ENCODE measurements at regions not wholly inside any gene's neighbourhood (a gene's known extent, or its start where the extent isn't known, plus 50 kb on each side); places are given as distances from the start of the nearest gene placed in this dataset.

- DNase-seq (ENCODE audit: low spot score) = no peak
- Histone ChIP-seq H3K4me3 (no peak overlapping the region), H3K27ac (no peak overlapping the region), H3K9me3 (no peaks in the 10 kb centered on the region), H3K27me3 (replicated peaks; ENCODE audit: insufficient read depth) (no peaks in the 10 kb centered on the region), H3K4me1 (replicated peaks) (no peaks in the 10 kb centered on the region), H3K36me3 (no peaks in the 10 kb centered on the region)
- 69% methylated on average over 1 of the region's 1 CpG for WGBS
- intact Hi-C loops (cut with DNase I) = no loop called here
- no peak for TF ChIP-seq POLR2A (IDR thresholded peaks at IDR 0.05)
- TF ChIP-seq POLR2AphosphoS5 (IDR thresholded peaks at IDR 0.05) = no peak
- TF ChIP-seq CTCF (IDR thresholded peaks at IDR 0.05) = no peak
Measured at GRCh38 chr12:42706321-42706720, 116.8 kb upstream of the PRICKLE1 start.

GRCh38 chr12:42705863-42706262, 116.3 kb upstream of the PRICKLE1 start:
- Histone ChIP-seq H3K9me3 (no peaks in the 10 kb centered on the region), H3K4me3 (no peak overlapping the region), H3K4me1 (replicated peaks) (no peaks in the 10 kb centered on the region), H3K36me3 (no peaks in the 10 kb centered on the region), H3K27me3 (replicated peaks; ENCODE audit: insufficient read depth) (no peaks in the 10 kb centered on the region), H3K27ac (no peak overlapping the region)
- WGBS = 39% methylated on average over 4 of the region's 4 CpGs
- TF ChIP-seq POLR2A (IDR thresholded peaks at IDR 0.05) (no peak), POLR2AphosphoS5 (IDR thresholded peaks at IDR 0.05) (no peak), CTCF (IDR thresholded peaks at IDR 0.05) (no peak)
- DNase-seq (ENCODE audit: low spot score) = no peak
- intact Hi-C loops (cut with DNase I) = no loop called here

- no peak for DNase-seq (ENCODE audit: low spot score)
- Histone ChIP-seq H3K27ac (no peak overlapping the region), H3K27me3 (replicated peaks; ENCODE audit: insufficient read depth) (no peaks in the 10 kb centered on the region), H3K4me3 (no peak overlapping the region), H3K9me3 (no peaks in the 10 kb centered on the region), H3K36me3 (no peaks in the 10 kb centered on the region), H3K4me1 (replicated peaks) (no peaks in the 10 kb centered on the region)
- intact Hi-C loops (cut with DNase I) = no loop called here
- TF ChIP-seq CTCF (IDR thresholded peaks at IDR 0.05) (no peak), POLR2A (IDR thresholded peaks at IDR 0.05) (no peak), POLR2AphosphoS5 (IDR thresholded peaks at IDR 0.05) (no peak)
- WGBS = 45% methylated on average over 2 of the region's 2 CpGs
Measured at GRCh38 chr12:42704810-42705401, 115.4 kb upstream of the PRICKLE1 start.

GRCh38 chr12:42704340-42704739, 114.8 kb upstream of the PRICKLE1 start:
- Histone ChIP-seq H3K4me3 (no peak overlapping the region), H3K9me3 (no peaks in the 10 kb centered on the region), H3K27ac (no peak overlapping the region), H3K36me3 (no peaks in the 10 kb centered on the region), H3K4me1 (replicated peaks) (no peaks in the 10 kb centered on the region), H3K27me3 (replicated peaks; ENCODE audit: insufficient read depth) (no peaks in the 10 kb centered on the region)
- no peak for DNase-seq (ENCODE audit: low spot score)
- TF ChIP-seq POLR2AphosphoS5 (IDR thresholded peaks at IDR 0.05) (no peak), CTCF (IDR thresholded peaks at IDR 0.05) (no peak), POLR2A (IDR thresholded peaks at IDR 0.05) (no peak)
- intact Hi-C loops (cut with DNase I) = no loop called here

GRCh38 chr12:42701084-42701483, 111.5 kb upstream of the PRICKLE1 start:
- TF ChIP-seq CTCF (IDR thresholded peaks at IDR 0.05) (no peak), POLR2A (IDR thresholded peaks at IDR 0.05) (no peak), POLR2AphosphoS5 (IDR thresholded peaks at IDR 0.05) (no peak)
- no peak overlapping the region for H3K4me3 ChIP-seq
- intact Hi-C loops (cut with DNase I) = no loop called here
- H3K4me1 ChIP-seq (replicated peaks) = no peaks in the 10 kb centered on the region
- no peaks in the 10 kb centered on the region for H3K9me3 ChIP-seq
- no peaks in the 10 kb centered on the region for H3K27me3 ChIP-seq (replicated peaks; ENCODE audit: insufficient read depth)
- H3K36me3 ChIP-seq = no peaks in the 10 kb centered on the region
- 57% methylated on average over 3 of the region's 3 CpGs for WGBS
- H3K27ac ChIP-seq = no peak overlapping the region
- no peak for DNase-seq (ENCODE audit: low spot score)

Measured in prostate gland (tissue), 2 donors.